GM23338 (cell line): ENCODE measurements at regions not wholly inside any gene's neighbourhood (a gene's known extent, or its start where the extent isn't known, plus 50 kb on each side); places are given as distances from the start of the nearest gene placed in this dataset.

Experiments used
- ATAC-seq: fragments of 200-7000 bp; cut with Tn5 transposase; 3 replicates; pipeline ENCODE4 v1.9.1; 2020
- DNase-seq: peaks from one replicate; pipeline ENCODE4 v3.0.0-alpha.2; 2015; ENCODE audit warnings: low spot score
- H2AFZ ChIP-seq: fragments of 200-600 bp; sonication (generic); 2 replicates; pipeline ENCODE4 v1.8.0; 2016; ENCODE audit warnings: antibody characterized with exemption, mild to moderate bottlenecking, moderate library complexity
- H3F3A ChIP-seq: fragments of 200-600 bp; sonication (generic); replicated peaks from 2 replicates; pipeline ENCODE4 v1.8.0; 2017; ENCODE audit warnings: antibody characterized with exemption, mixed run types, low read depth
- H3K27ac ChIP-seq: fragments of 200-600 bp; sonication (generic); 2 replicates; pipeline ENCODE4 v1.6.1; 2016; ENCODE audit warnings: low read depth
- H3K27me3 ChIP-seq: fragments of 200-600 bp; sonication (generic); 2 replicates; pipeline ENCODE4 v1.8.0; 2016; ENCODE audit warnings: mild to moderate bottlenecking, mixed run types, moderate library complexity; ENCODE audit not compliant: insufficient read depth
- H3K36me3 ChIP-seq: fragments of 200-600 bp; sonication (generic); 2 replicates; pipeline ENCODE4 v1.8.0; 2016; ENCODE audit warnings: mild to moderate bottlenecking; ENCODE audit not compliant: insufficient read depth
- H3K4me1 ChIP-seq: fragments of 200-600 bp; sonication (generic); 2 replicates; pipeline ENCODE4 v1.8.0; 2016; ENCODE audit warnings: mild to moderate bottlenecking, moderate library complexity; ENCODE audit not compliant: insufficient read depth
- H3K4me2 ChIP-seq: fragments of 200-600 bp; sonication (generic); 2 replicates; pipeline ENCODE4 v1.7.1; 2017; ENCODE audit warnings: mixed run types
- H3K4me3 ChIP-seq: fragments of 200-600 bp; sonication (generic); 2 replicates; pipeline ENCODE4 v1.6.1; 2016; ENCODE audit warnings: mixed run types
- H3K79me2 ChIP-seq: fragments of 200-600 bp; sonication (generic); replicated peaks from 2 replicates; pipeline ENCODE4 v1.8.0; 2017; ENCODE audit warnings: mild to moderate bottlenecking; ENCODE audit not compliant: insufficient read depth
- H3K9me2 ChIP-seq: fragments of 200-600 bp; sonication (generic); 2 replicates; pipeline ENCODE4 v1.8.0; 2017; ENCODE audit not compliant: insufficient read depth
- H4K20me1 ChIP-seq: fragments of 200-600 bp; sonication (generic); replicated peaks from 2 replicates; pipeline ENCODE4 v1.8.0; 2017; ENCODE audit warnings: mild to moderate bottlenecking; ENCODE audit not compliant: insufficient read depth
- H3K27ac Mint-ChIP-seq: 2 replicates; pipeline ENCODE4 v1.8.0; 2020; ENCODE audit warnings: inconsistent platforms, mild to moderate bottlenecking, moderate library complexity, mixed read lengths
- H3K27me3 Mint-ChIP-seq: 3 replicates; pipeline ENCODE4 v1.8.0; 2022; ENCODE audit warnings: low read depth, mild to moderate bottlenecking, moderate library complexity, mixed read lengths, inconsistent platforms; ENCODE audit not compliant: insufficient read depth, poor library complexity
- H3K36me3 Mint-ChIP-seq: 3 replicates; pipeline ENCODE4 v1.8.0; 2021; ENCODE audit warnings: low read depth, mild to moderate bottlenecking, inconsistent platforms, moderate library complexity, mixed read lengths
- H3K4me1 Mint-ChIP-seq: 3 replicates; pipeline ENCODE4 v1.8.0; 2020; ENCODE audit warnings: mild to moderate bottlenecking, inconsistent platforms, mixed read lengths
- H3K4me3 Mint-ChIP-seq: 3 replicates; pipeline ENCODE4 v1.8.0; 2021; ENCODE audit warnings: moderate library complexity, mild to moderate bottlenecking, inconsistent platforms, mixed read lengths
- H3K9me3 Mint-ChIP-seq: 3 replicates; pipeline ENCODE4 v1.8.0; 2020; ENCODE audit warnings: moderate library complexity, mild to moderate bottlenecking, inconsistent platforms, mixed read lengths
- REST ChIP-seq: IDR thresholded peaks from one replicate; pipeline ENCODE4 v1.6.1; 2018; ENCODE audit warnings: antibody characterized with exemption; ENCODE audit not compliant: unreplicated experiment
- STAT1 ChIP-seq: IDR thresholded peaks from one replicate; pipeline ENCODE4 v1.6.1; 2016; ENCODE audit warnings: antibody characterized with exemption; ENCODE audit not compliant: unreplicated experiment
- ZNF114 ChIP-seq: fragments of 250-450 bp; sonication (Bioruptor Pico); IDR thresholded peaks from 2 replicates; pipeline ENCODE4 v1.5.0; 2020; ENCODE audit warnings: mild to moderate bottlenecking, moderate library complexity
- ZNF331 ChIP-seq: fragments of 250-450 bp; sonication (Bioruptor Pico); IDR thresholded peaks from 2 replicates; pipeline ENCODE4 v1.5.0; 2020; ENCODE audit warnings: low read depth, mild to moderate bottlenecking, moderate library complexity

- H3K27ac Mint-ChIP-seq, result no peak overlapping the region
- no peaks in the 10 kb centered on the region for H3K36me3 Mint-ChIP-seq
These were observed 844.8 kb downstream of the CDH9 start for GRCh38 chr5:26193626-26194025.

GRCh38 chr5:26192486-26192885 lies 845.9 kb downstream of the CDH9 start:
- Mint-ChIP-seq H3K9me3 (no peaks in the 10 kb centered on the region), H3K4me3 (no peak overlapping the region), H3K4me1 (no peaks in the 10 kb centered on the region), H3K36me3 (no peaks in the 10 kb centered on the region), H3K27me3 (no peaks in the 10 kb centered on the region), H3K27ac (no peak overlapping the region)
- no peak overlapping the region for H3K4me3 ChIP-seq
- H3K36me3 ChIP-seq, result no peaks in the 10 kb centered on the region
- ATAC-seq (no peak), DNase-seq (no peak)
- H3K79me2 ChIP-seq, result no peaks in the 10 kb centered on the region
- no peaks in the 10 kb centered on the region for H3F3A ChIP-seq
- H2AFZ ChIP-seq, result no peak overlapping the region
- H3K4me2 ChIP-seq, result no peak overlapping the region
- H3K4me1 ChIP-seq, result no peaks in the 10 kb centered on the region
- no peaks in the 10 kb centered on the region for H4K20me1 ChIP-seq
- no peaks in the 10 kb centered on the region for H3K27me3 ChIP-seq
- H3K9me2 ChIP-seq, result no peaks in the 10 kb centered on the region
- H3K27ac ChIP-seq, result no peak overlapping the region
- TF ChIP-seq ZNF114 (no peak), STAT1 (no peak), ZNF331 (CRISPR knock-in tag) (no peak), REST (no peak)

More at GRCh38 chr5:26193626-26194025, 844.8 kb downstream of the CDH9 start:
- TF ChIP-seq REST, result no peak
- TF ChIP-seq STAT1, result no peak
- no peak for TF ChIP-seq ZNF331 (CRISPR knock-in tag)
- Mint-ChIP-seq H3K27me3 (no peaks in the 10 kb centered on the region), H3K4me3 (no peak overlapping the region), H3K9me3 (no peaks in the 10 kb centered on the region), H3K4me1 (no peaks in the 10 kb centered on the region)
- Histone ChIP-seq H3K9me2 (no peaks in the 10 kb centered on the region), H3F3A (no peaks in the 10 kb centered on the region), H4K20me1 (no peaks in the 10 kb centered on the region), H3K4me3 (no peak overlapping the region), H3K27me3 (no peaks in the 10 kb centered on the region), H3K36me3 (no peaks in the 10 kb centered on the region), H3K27ac (no peak overlapping the region), H3K79me2 (no peaks in the 10 kb centered on the region), H3K4me2 (no peak overlapping the region), H3K4me1 (no peaks in the 10 kb centered on the region), H2AFZ (no peak overlapping the region)
- ATAC-seq, result no peak
- no peak for DNase-seq
